Vagina (tissue), 2 donors: ENCODE measurements at regions not wholly inside any gene's neighbourhood (a gene's known extent, or its start where the extent isn't known, plus 50 kb on each side); places are given as distances from the start of the nearest gene placed in this dataset.

Experiments used
- DNase-seq, 2 donors: peaks; one replicate each; pipeline ENCODE4 v3.0.0-alpha.2; 2017; ENCODE audit errors: extremely low spot score in 2 of 2
- H3K27ac ChIP-seq: fragments of 200-600 bp; sonication (generic); one replicate; pipeline ENCODE4 v1.5.1; 2019
- H3K27me3 ChIP-seq: fragments of 200-600 bp; sonication (generic); one replicate; pipeline ENCODE4 v1.5.1; 2019
- H3K36me3 ChIP-seq, 2 donors: fragments of 200-600 bp; sonication (generic); one replicate each; pipeline ENCODE4 v1.5.1; 2017 to 2019
- H3K4me1 ChIP-seq: fragments of 200-600 bp; sonication (generic); one replicate; pipeline ENCODE4 v1.5.1; 2019
- H3K4me3 ChIP-seq, 2 donors: fragments of 200-600 bp; sonication (generic); 1 replicate in 1 of 2; 2 replicates in 1 of 2; pipeline ENCODE4 v1.5.1; 2016 to 2019
- H3K9me3 ChIP-seq: fragments of 200-600 bp; sonication (generic); one replicate; pipeline ENCODE4 v1.5.1; 2019
- CTCF ChIP-seq, 3 experiments: fragments of 450-650 bp in 2 of 3; fragments of 200-600 bp in 1 of 3; sonication (generic) in 1 of 3; IDR thresholded peaks; one replicate each; pipeline ENCODE4 v1.5.1; 2017 to 2019; ENCODE audit warnings: antibody characterized with exemption in 3 of 3, mild to moderate bottlenecking in 2 of 3, moderate library complexity in 2 of 3
- POLR2A ChIP-seq, 2 donors: fragments of 450-650 bp; IDR thresholded peaks; one replicate each; pipeline ENCODE4 v1.6.1; 2017; ENCODE audit warnings: antibody characterized with exemption in 2 of 2, mild to moderate bottlenecking in 2 of 2, moderate library complexity in 2 of 2
- POLR2AphosphoS5 ChIP-seq, 2 donors: sonication (generic); formaldehyde crosslinking; IDR thresholded peaks; one replicate each; pipeline ENCODE4 v1.9.0; 2017; ENCODE audit warnings: antibody characterized with exemption in 2 of 2, mild to moderate bottlenecking in 2 of 2, low read depth in 1 of 2; ENCODE audit not compliant: insufficient read depth in 1 of 2
- intact Hi-C: fragments of 100-400 bp; cut with DNase I; formaldehyde crosslinking; loops from one replicate; pipeline ENCODE4 v1.15.1; 2023

DNA sequence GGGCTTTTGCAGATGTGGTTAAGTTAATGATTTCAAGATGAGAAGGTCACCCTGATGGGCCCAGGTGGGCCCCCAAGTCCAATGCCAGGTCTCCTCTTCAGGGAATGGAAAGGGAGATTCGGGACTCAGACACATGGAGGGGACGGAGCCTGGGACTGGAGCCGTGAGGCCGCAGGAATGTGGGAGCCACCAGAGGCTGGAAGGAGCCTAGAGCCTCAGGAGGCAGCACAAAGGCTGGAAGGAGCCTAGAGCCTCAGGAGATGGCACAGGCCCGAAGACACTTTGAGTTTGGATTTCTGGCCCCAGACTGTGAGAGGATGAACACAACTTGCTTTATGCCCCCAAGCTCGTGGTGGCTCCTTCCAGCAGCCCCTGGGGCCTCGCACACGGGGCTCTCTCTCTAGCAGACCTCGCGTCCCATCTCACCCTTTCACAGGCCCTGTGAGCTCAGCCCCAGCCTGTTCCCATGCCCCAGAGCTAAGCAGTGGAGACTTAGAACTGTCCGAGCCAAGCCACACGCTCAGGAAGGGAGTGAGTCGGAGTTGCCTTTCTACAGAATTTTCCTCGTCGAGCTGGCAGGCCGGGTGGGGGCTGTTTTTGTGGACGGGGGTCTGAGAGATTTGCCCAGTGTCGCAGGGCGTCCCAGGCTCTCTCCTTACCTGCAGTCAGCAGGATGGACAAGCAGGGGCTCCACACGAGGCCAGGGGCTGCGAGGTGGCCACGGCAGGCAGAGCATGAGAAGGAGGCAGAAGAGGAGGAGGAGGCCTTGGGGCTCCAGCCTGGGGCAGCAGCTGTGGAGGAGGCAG lies 937.6 kb downstream of the BRD1 start:
- H3K4me1 ChIP-seq, result no peaks in the 10 kb centered on the region
- peak; percentile 56 to 93 for DNase-seq
- no peak overlapping the region for H3K4me3 ChIP-seq
- H3K27ac ChIP-seq, result no peak overlapping the region
- H3K9me3 ChIP-seq, result no peaks in the 10 kb centered on the region
- TF ChIP-seq POLR2AphosphoS5 (IDR thresholded peaks at IDR 0.05; ENCODE audit: insufficient read depth in 1 of 2, low read depth in 1 of 2) (no peak), POLR2A (IDR thresholded peaks at IDR 0.05) (no peak), CTCF (IDR thresholded peaks at IDR 0.05) (no peak)
- H3K36me3 ChIP-seq, result no peaks in the 10 kb centered on the region
- H3K27me3 ChIP-seq, result no peaks in the 10 kb centered on the region
- intact Hi-C loops, result no loop called here

- H3K36me3 ChIP-seq, result no peaks in the 10 kb centered on the region
- H3K27ac ChIP-seq, result no peak overlapping the region
- intact Hi-C loops, result no loop called here
- TF ChIP-seq CTCF (IDR thresholded peaks at IDR 0.05) (no peak), POLR2AphosphoS5 (IDR thresholded peaks at IDR 0.05; ENCODE audit: insufficient read depth in 1 of 2, low read depth in 1 of 2) (no peak), POLR2A (IDR thresholded peaks at IDR 0.05) (no peak)
- H3K27me3 ChIP-seq, result no peaks in the 10 kb centered on the region
- no peaks in the 10 kb centered on the region for H3K4me1 ChIP-seq
- H3K9me3 ChIP-seq, result no peaks in the 10 kb centered on the region
- peak in 1 of 2 donors; percentile 88 for DNase-seq
- H3K4me3 ChIP-seq, result no peak overlapping the region
These were observed 938.4 kb downstream of the BRD1 start for GRCh38 chr22:48889209-48889830.

DNA sequence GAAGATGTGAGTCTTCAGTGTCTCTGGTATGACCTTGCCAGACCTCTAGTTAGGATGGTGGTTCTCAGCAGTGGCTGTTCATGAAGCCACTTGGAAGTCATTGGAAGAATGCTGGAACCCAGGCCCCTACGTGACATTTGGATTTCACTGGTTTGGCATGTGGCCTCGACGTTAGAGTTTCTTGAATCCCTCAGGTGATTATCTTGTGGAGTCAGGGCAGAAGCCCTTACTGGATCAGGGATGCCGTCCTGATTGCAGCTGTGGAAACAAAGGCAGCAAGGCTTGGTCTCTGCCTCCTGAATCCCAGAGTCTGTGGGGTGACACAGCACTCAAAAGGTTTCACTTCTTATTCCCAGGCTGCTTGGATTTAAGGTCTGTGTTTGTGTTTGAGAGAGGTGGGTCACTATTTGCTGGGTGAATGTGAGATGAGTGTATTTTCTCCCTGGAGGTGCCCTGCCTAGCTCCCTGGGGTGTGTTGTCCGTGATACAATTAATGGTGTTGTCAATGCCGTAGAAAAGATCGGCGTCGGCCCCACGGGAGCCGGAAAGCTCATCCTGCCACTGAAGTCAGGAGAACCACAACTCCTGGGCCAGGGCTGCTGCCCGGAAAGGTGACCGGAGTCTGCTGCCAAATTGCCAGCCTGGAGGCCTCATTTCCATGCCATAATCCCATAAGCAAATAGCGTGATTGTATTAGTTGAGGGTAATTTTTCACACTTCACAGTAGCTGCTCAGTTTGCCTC lies 939.0 kb downstream of the BRD1 start:
- TF ChIP-seq POLR2AphosphoS5 (IDR thresholded peaks at IDR 0.05; ENCODE audit: insufficient read depth in 1 of 2, low read depth in 1 of 2) (no peak), CTCF (IDR thresholded peaks at IDR 0.05) (no peak), POLR2A (IDR thresholded peaks at IDR 0.05) (no peak)
- intact Hi-C loops, result no loop called here
- no peaks in the 10 kb centered on the region for H3K27me3 ChIP-seq

DNA sequence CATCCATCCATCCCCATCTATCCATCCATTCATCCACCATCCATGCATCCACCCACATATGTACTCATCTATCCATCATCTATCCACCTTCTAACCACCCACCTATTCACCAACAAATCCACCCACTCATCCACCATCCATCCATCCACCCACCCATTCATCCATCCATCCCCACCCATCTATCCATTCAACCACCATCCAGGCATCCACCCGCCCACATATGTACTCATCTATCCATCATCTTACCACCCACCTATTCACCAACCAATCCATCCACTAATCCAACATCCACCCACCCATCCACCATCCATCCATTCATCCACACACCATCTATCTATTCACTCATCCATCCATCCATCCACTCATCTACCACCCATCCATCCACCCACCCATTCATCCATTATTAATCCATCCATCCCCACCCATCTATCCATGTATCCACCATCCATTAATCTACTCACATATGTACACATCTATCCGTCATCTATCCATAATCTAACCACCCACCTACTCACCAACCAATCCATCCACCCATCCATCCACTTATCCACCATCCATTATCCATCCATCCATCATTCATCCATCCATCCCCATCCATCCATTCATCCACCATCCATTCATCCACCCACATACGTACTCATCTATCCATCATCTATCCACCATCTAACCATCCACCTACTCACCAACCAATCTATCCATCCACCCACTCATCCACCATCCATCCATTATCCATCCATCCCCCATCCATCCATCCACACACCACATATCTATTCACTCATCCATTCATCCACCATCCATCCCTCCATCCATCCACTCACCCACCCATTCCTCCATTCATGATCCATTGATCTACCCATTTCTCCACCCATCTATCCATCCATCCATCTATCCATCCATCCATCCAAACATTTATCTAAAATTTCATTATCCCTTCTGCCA lies 940.0 kb downstream of the BRD1 start:
- Histone ChIP-seq H3K4me3 (no peak overlapping the region), H3K9me3 (no peaks in the 10 kb centered on the region), H3K4me1 (no peaks in the 10 kb centered on the region), H3K27ac (no peak overlapping the region), H3K36me3 (no peaks in the 10 kb centered on the region), H3K27me3 (no peaks in the 10 kb centered on the region)
- DNase-seq, result no peak
- intact Hi-C loops, result no loop called here
- TF ChIP-seq CTCF (IDR thresholded peaks at IDR 0.05) (no peak), POLR2A (IDR thresholded peaks at IDR 0.05) (no peak), POLR2AphosphoS5 (IDR thresholded peaks at IDR 0.05; ENCODE audit: insufficient read depth in 1 of 2, low read depth in 1 of 2) (no peak)

More for the DNA sequence above, 939.0 kb downstream of the BRD1 start:
- Histone ChIP-seq H3K27ac (no peak overlapping the region), H3K4me1 (no peaks in the 10 kb centered on the region), H3K4me3 (no peak overlapping the region), H3K9me3 (no peaks in the 10 kb centered on the region), H3K36me3 (no peaks in the 10 kb centered on the region)
- peak in 1 of 2 donors; percentile 61 for DNase-seq
